Stimulated activated CD4-positive, alpha-beta T cell treated with anti-CD3 and anti-CD28 coated beads, Interleukin-15, amount 100 ng/mL, for 24 hours (primary cell): ENCODE measurements at regions not wholly inside any gene's neighbourhood (a gene's known extent, or its start where the extent isn't known, plus 50 kb on each side); places are given as distances from the start of the nearest gene placed in this dataset.

Experiments used
- DNase-seq: peaks from one replicate; pipeline ENCODE4 v3.0.0-alpha.2; 2020

DNA sequence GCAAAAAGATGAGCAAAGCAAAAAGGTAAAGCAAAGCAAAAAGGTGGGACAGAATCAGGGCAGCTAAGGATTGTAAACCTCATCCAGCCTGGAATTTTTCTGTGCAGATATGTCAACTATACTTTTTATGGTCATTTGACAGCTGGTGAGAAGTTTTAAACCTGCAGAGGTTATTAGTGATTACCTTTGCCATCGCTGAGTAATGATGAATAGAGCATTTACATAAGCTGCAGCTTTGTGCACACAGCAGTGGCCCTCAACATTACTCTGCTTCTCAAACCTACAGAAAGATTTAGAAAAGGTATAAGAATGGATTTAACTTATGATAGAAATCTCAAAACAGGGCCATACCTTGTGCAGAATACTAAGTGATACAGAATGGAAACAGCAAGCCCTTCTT, 54.5 kb upstream of the C4orf54 start:
- DNase-seq, result no peak

DNA sequence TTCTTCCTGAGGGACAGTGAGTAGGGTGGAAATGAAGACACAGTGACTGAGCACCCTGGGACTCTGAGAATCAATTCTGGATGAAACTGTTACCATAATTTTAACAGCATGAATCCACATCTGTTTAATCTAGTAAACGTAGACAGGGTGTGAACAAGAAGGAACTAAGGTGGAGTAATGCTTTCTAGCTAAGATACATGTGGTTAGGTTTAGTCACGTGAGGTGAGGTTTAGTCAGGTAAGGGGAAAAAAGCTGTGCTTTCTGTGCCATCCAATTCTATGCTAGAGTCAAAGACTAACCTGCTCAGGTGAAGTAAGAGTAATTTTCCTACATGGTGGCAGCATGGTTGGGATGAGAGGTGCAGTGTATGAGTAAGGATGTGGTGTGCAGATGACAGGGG, 54.0 kb upstream of the C4orf54 start:
- DNase-seq, result no peak

DNA sequence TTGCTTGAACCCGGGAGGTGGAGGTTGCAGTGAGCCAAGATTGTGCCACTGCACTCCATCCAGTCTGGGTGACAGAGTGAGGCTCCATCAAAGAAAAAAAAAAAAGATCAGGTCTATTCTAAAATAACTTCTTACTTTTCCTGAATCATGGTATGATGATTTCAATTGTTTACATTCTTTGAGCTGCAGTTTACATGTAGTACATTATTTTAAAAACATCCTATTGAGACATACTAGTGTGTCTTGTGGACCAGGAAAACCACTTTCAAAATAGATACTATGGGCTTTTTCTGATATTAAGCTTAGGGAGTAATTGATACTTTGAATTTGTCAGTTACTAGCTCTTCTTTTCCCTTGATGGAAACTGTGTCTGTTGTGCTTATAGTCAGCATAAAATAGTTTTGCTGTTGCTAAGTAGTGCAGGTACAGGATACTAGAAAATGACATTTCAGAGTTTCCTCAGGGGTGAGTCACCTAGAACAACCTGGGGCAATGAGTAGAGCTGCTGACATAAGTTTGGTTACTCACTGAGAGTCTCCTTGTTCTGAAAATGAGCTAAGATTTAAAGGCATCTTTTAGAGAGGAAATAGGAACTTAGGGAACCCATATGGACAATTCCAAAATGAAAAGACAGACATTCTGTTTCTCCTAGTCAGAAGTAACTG, 53.2 kb upstream of the C4orf54 start:
- no peak for DNase-seq

DNA sequence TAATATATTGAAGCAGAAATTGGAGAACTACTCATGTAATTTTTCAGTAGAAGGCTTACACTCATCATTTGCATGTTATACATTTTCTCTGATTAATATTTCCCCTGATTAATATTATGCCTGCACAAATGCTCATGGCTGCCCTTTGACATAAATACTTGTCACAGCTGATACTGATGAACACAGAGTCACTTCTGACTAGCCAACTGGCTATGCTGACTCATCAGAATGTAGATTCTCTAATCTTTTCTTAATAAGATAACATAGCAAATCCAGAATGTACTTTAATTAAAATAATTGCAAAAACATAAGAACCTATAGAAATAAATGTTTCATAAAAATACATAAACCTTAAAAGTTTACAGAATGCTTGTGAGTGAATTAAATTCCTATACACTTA, 52.4 kb upstream of the C4orf54 start:
- DNase-seq, result no peak

DNA sequence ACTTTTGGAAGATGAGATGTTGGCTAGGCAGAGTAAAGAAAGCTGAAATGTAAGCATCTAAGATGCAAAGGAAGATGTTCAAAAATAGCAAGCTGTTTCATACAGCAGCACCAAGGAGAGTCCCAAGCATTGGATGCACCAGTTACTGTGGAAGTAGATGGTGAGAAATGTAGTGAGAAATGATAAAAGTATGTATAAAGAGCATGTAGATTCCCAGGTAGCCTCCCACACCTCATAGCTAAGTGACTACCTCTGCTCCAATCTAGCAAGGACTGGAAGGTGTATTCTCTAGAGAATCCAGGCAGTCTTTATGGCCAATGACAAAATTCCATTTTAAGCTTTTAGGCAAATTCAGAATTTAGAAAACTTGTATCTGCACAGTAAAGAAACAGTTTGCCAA, 50.9 kb upstream of the C4orf54 start:
- no peak for DNase-seq
